Lower leg skin (tissue), 3 donors: ENCODE measurements at regions not wholly inside any gene's neighbourhood (a gene's known extent, or its start where the extent isn't known, plus 50 kb on each side); places are given as distances from the start of the nearest gene placed in this dataset.

Source experiments
- CTCF ChIP-seq, 3 donors: fragments of 450-650 bp; IDR thresholded peaks; one replicate each; pipeline ENCODE4 v1.5.1; 2016; ENCODE audit warnings: antibody characterized with exemption in 3 of 3, mild to moderate bottlenecking in 3 of 3, moderate library complexity in 2 of 3
- POLR2A ChIP-seq, 2 donors: fragments of 450-650 bp; IDR thresholded peaks; one replicate each; pipeline ENCODE4 v1.6.1; 2016 to 2017; ENCODE audit warnings: antibody characterized with exemption in 2 of 2, mild to moderate bottlenecking in 1 of 2, moderate library complexity in 1 of 2

GRCh38 chr12:97754306-97754705 is 291.7 kb downstream of the RMST start:
- TF ChIP-seq CTCF (IDR thresholded peaks at IDR 0.05) (no peak), POLR2A (IDR thresholded peaks at IDR 0.05) (no peak)
